GM23338 (cell line): ENCODE measurements at regions not wholly inside any gene's neighbourhood (a gene's known extent, or its start where the extent isn't known, plus 50 kb on each side); places are given as distances from the start of the nearest gene placed in this dataset.

Experiments
- ATAC-seq: fragments of 200-7000 bp; cut with Tn5 transposase; 3 replicates; pipeline ENCODE4 v1.9.1; 2020
- DNase-seq: peaks from one replicate; pipeline ENCODE4 v3.0.0-alpha.2; 2015; ENCODE audit warnings: low spot score
- H2AFZ ChIP-seq: fragments of 200-600 bp; sonication (generic); 2 replicates; pipeline ENCODE4 v1.8.0; 2016; ENCODE audit warnings: antibody characterized with exemption, mild to moderate bottlenecking, moderate library complexity
- H3F3A ChIP-seq: fragments of 200-600 bp; sonication (generic); replicated peaks from 2 replicates; pipeline ENCODE4 v1.8.0; 2017; ENCODE audit warnings: antibody characterized with exemption, mixed run types, low read depth
- H3K27ac ChIP-seq: fragments of 200-600 bp; sonication (generic); 2 replicates; pipeline ENCODE4 v1.6.1; 2016; ENCODE audit warnings: low read depth
- H3K27me3 ChIP-seq: fragments of 200-600 bp; sonication (generic); 2 replicates; pipeline ENCODE4 v1.8.0; 2016; ENCODE audit warnings: mild to moderate bottlenecking, mixed run types, moderate library complexity; ENCODE audit not compliant: insufficient read depth
- H3K36me3 ChIP-seq: fragments of 200-600 bp; sonication (generic); 2 replicates; pipeline ENCODE4 v1.8.0; 2016; ENCODE audit warnings: mild to moderate bottlenecking; ENCODE audit not compliant: insufficient read depth
- H3K4me1 ChIP-seq: fragments of 200-600 bp; sonication (generic); 2 replicates; pipeline ENCODE4 v1.8.0; 2016; ENCODE audit warnings: mild to moderate bottlenecking, moderate library complexity; ENCODE audit not compliant: insufficient read depth
- H3K4me2 ChIP-seq: fragments of 200-600 bp; sonication (generic); 2 replicates; pipeline ENCODE4 v1.7.1; 2017; ENCODE audit warnings: mixed run types
- H3K4me3 ChIP-seq: fragments of 200-600 bp; sonication (generic); 2 replicates; pipeline ENCODE4 v1.6.1; 2016; ENCODE audit warnings: mixed run types
- H3K79me2 ChIP-seq: fragments of 200-600 bp; sonication (generic); replicated peaks from 2 replicates; pipeline ENCODE4 v1.8.0; 2017; ENCODE audit warnings: mild to moderate bottlenecking; ENCODE audit not compliant: insufficient read depth
- H3K9me2 ChIP-seq: fragments of 200-600 bp; sonication (generic); 2 replicates; pipeline ENCODE4 v1.8.0; 2017; ENCODE audit not compliant: insufficient read depth
- H4K20me1 ChIP-seq: fragments of 200-600 bp; sonication (generic); replicated peaks from 2 replicates; pipeline ENCODE4 v1.8.0; 2017; ENCODE audit warnings: mild to moderate bottlenecking; ENCODE audit not compliant: insufficient read depth
- H3K27ac Mint-ChIP-seq: 2 replicates; pipeline ENCODE4 v1.8.0; 2020; ENCODE audit warnings: inconsistent platforms, mild to moderate bottlenecking, moderate library complexity, mixed read lengths
- H3K27me3 Mint-ChIP-seq: 3 replicates; pipeline ENCODE4 v1.8.0; 2022; ENCODE audit warnings: low read depth, mild to moderate bottlenecking, moderate library complexity, mixed read lengths, inconsistent platforms; ENCODE audit not compliant: insufficient read depth, poor library complexity
- H3K36me3 Mint-ChIP-seq: 3 replicates; pipeline ENCODE4 v1.8.0; 2021; ENCODE audit warnings: low read depth, mild to moderate bottlenecking, inconsistent platforms, moderate library complexity, mixed read lengths
- H3K4me1 Mint-ChIP-seq: 3 replicates; pipeline ENCODE4 v1.8.0; 2020; ENCODE audit warnings: mild to moderate bottlenecking, inconsistent platforms, mixed read lengths
- H3K4me3 Mint-ChIP-seq: 3 replicates; pipeline ENCODE4 v1.8.0; 2021; ENCODE audit warnings: moderate library complexity, mild to moderate bottlenecking, inconsistent platforms, mixed read lengths
- H3K9me3 Mint-ChIP-seq: 3 replicates; pipeline ENCODE4 v1.8.0; 2020; ENCODE audit warnings: moderate library complexity, mild to moderate bottlenecking, inconsistent platforms, mixed read lengths
- JUNB ChIP-seq: IDR thresholded peaks from one replicate; pipeline ENCODE4 v1.6.1; 2016; ENCODE audit warnings: antibody characterized with exemption; ENCODE audit not compliant: unreplicated experiment
- ZNF114 ChIP-seq: fragments of 250-450 bp; sonication (Bioruptor Pico); IDR thresholded peaks from 2 replicates; pipeline ENCODE4 v1.5.0; 2020; ENCODE audit warnings: mild to moderate bottlenecking, moderate library complexity
- TF ChIP-seq, protein P1 (sequence below): fragments of 250-450 bp; sonication (Bioruptor Pico); IDR thresholded peaks from 2 replicates; pipeline ENCODE4 v1.5.0; 2020; ENCODE audit warnings: mild to moderate bottlenecking, moderate library complexity
- TF ChIP-seq, protein P2 (sequence below): IDR thresholded peaks from one replicate; pipeline ENCODE4 v1.6.1; 2018; ENCODE audit warnings: antibody characterized with exemption; ENCODE audit not compliant: unreplicated experiment

DNA sequence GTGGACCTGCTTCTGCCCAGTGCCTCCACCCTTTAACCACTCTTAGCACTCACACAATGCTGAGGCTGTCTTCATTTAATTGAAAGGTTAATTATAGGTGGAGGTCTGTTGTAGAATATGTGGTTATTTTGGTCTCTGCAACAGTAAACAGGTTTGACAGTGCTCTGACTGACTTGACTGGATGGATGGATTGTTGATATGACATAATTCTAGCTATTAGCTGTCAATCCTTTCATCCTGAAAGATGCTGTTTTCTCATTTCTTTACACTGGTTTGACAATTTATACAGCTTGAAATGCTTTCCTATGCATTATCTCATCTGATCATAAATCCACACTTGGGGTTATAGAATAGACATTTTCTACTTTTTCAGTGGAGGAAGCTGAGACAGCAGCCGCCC, 210.7 kb downstream of the CDH26 start:
- H2AFZ ChIP-seq, result no peak overlapping the region
- Mint-ChIP-seq H3K4me1 (no peaks in the 10 kb centered on the region), H3K27me3 (peaks cover 8% of the 10 kb centered on the region), H3K27ac (no peak overlapping the region), H3K9me3 (no peaks in the 10 kb centered on the region; the same call in 2 of the 3 replicates), H3K4me3 (no peak overlapping the region), H3K36me3 (no peaks in the 10 kb centered on the region)
- no peaks in the 10 kb centered on the region for H3F3A ChIP-seq
- H3K4me1 ChIP-seq, result no peaks in the 10 kb centered on the region
- no peaks in the 10 kb centered on the region; the same call in 1 of the 2 replicates for H3K36me3 ChIP-seq
- no peaks in the 10 kb centered on the region for H3K27me3 ChIP-seq
- no peak for DNase-seq
- no peaks in the 10 kb centered on the region for H4K20me1 ChIP-seq
- no peaks in the 10 kb centered on the region for H3K79me2 ChIP-seq
- no peak overlapping the region for H3K27ac ChIP-seq
- H3K4me3 ChIP-seq, result no peak overlapping the region
- no peak overlapping the region for H3K4me2 ChIP-seq
- no peak for TF ChIP-seq JUNB
- TF ChIP-seq, protein P1, sequence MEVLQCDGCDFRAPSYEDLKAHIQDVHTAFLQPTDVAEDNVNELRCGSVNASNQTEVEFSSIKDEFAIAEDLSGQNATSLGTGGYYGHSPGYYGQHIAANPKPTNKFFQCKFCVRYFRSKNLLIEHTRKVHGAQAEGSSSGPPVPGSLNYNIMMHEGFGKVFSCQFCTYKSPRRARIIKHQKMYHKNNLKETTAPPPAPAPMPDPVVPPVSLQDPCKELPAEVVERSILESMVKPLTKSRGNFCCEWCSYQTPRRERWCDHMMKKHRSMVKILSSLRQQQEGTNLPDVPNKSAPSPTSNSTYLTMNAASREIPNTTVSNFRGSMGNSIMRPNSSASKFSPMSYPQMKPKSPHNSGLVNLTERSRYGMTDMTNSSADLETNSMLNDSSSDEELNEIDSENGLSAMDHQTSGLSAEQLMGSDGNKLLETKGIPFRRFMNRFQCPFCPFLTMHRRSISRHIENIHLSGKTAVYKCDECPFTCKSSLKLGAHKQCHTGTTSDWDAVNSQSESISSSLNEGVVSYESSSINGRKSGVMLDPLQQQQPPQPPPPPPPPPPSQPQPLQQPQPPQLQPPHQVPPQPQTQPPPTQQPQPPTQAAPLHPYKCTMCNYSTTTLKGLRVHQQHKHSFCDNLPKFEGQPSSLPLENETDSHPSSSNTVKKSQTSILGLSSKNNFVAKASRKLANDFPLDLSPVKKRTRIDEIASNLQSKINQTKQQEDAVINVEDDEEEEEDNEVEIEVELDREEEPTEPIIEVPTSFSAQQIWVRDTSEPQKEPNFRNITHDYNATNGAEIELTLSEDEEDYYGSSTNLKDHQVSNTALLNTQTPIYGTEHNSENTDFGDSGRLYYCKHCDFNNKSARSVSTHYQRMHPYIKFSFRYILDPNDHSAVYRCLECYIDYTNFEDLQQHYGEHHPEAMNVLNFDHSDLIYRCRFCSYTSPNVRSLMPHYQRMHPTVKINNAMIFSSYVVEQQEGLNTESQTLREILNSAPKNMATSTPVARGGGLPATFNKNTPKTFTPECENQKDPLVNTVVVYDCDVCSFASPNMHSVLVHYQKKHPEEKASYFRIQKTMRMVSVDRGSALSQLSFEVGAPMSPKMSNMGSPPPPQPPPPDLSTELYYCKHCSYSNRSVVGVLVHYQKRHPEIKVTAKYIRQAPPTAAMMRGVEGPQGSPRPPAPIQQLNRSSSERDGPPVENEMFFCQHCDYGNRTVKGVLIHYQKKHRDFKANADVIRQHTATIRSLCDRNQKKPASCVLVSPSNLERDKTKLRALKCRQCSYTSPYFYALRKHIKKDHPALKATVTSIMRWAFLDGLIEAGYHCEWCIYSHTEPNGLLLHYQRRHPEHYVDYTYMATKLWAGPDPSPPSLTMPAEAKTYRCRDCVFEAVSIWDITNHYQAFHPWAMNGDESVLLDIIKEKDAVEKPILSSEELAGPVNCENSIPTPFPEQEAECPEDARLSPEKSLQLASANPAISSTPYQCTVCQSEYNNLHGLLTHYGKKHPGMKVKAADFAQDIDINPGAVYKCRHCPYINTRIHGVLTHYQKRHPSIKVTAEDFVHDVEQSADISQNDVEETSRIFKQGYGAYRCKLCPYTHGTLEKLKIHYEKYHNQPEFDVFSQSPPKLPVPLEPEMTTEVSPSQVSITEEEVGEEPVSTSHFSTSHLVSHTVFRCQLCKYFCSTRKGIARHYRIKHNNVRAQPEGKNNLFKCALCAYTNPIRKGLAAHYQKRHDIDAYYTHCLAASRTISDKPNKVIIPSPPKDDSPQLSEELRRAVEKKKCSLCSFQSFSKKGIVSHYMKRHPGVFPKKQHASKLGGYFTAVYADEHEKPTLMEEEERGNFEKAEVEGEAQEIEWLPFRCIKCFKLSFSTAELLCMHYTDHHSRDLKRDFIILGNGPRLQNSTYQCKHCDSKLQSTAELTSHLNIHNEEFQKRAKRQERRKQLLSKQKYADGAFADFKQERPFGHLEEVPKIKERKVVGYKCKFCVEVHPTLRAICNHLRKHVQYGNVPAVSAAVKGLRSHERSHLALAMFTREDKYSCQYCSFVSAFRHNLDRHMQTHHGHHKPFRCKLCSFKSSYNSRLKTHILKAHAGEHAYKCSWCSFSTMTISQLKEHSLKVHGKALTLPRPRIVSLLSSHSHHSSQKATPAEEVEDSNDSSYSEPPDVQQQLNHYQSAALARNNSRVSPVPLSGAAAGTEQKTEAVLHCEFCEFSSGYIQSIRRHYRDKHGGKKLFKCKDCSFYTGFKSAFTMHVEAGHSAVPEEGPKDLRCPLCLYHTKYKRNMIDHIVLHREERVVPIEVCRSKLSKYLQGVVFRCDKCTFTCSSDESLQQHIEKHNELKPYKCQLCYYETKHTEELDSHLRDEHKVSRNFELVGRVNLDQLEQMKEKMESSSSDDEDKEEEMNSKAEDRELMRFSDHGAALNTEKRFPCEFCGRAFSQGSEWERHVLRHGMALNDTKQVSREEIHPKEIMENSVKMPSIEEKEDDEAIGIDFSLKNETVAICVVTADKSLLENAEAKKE (CRISPR knock-in tag), result no peak
- H3K9me2 ChIP-seq, result no peaks in the 10 kb centered on the region
- ATAC-seq, result no peak

GRCh38 chr20:60170116-60170515, 211.9 kb downstream of the CDH26 start:
- Mint-ChIP-seq H3K27ac (no peak overlapping the region), H3K9me3 (peaks cover under 1% of the 10 kb centered on the region; the same call in 1 of the 3 replicates), H3K27me3 (peaks cover 8% of the 10 kb centered on the region), H3K4me1 (no peaks in the 10 kb centered on the region), H3K36me3 (no peaks in the 10 kb centered on the region), H3K4me3 (no peak overlapping the region)
- H3K9me2 ChIP-seq, result no peaks in the 10 kb centered on the region
- H3K27me3 ChIP-seq, result no peaks in the 10 kb centered on the region
- no peak for ATAC-seq
- H3K4me2 ChIP-seq, result no peak overlapping the region
- no peak overlapping the region for H2AFZ ChIP-seq
- no peaks in the 10 kb centered on the region for H4K20me1 ChIP-seq
- no peaks in the 10 kb centered on the region for H3K4me1 ChIP-seq
- H3K4me3 ChIP-seq, result no peak overlapping the region
- no peaks in the 10 kb centered on the region for H3K79me2 ChIP-seq
- H3K36me3 ChIP-seq, result no peaks in the 10 kb centered on the region; the same call in 1 of the 2 replicates
- DNase-seq, result no peak
- TF ChIP-seq, protein P2, sequence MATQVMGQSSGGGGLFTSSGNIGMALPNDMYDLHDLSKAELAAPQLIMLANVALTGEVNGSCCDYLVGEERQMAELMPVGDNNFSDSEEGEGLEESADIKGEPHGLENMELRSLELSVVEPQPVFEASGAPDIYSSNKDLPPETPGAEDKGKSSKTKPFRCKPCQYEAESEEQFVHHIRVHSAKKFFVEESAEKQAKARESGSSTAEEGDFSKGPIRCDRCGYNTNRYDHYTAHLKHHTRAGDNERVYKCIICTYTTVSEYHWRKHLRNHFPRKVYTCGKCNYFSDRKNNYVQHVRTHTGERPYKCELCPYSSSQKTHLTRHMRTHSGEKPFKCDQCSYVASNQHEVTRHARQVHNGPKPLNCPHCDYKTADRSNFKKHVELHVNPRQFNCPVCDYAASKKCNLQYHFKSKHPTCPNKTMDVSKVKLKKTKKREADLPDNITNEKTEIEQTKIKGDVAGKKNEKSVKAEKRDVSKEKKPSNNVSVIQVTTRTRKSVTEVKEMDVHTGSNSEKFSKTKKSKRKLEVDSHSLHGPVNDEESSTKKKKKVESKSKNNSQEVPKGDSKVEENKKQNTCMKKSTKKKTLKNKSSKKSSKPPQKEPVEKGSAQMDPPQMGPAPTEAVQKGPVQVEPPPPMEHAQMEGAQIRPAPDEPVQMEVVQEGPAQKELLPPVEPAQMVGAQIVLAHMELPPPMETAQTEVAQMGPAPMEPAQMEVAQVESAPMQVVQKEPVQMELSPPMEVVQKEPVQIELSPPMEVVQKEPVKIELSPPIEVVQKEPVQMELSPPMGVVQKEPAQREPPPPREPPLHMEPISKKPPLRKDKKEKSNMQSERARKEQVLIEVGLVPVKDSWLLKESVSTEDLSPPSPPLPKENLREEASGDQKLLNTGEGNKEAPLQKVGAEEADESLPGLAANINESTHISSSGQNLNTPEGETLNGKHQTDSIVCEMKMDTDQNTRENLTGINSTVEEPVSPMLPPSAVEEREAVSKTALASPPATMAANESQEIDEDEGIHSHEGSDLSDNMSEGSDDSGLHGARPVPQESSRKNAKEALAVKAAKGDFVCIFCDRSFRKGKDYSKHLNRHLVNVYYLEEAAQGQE, result no peak
- no peak for TF ChIP-seq ZNF114 (CRISPR knock-in tag)
- H3F3A ChIP-seq, result no peaks in the 10 kb centered on the region
- H3K27ac ChIP-seq, result no peak overlapping the region
